ENCODE measurements at regions not wholly inside any gene's neighbourhood (a gene's known extent, or its start where the extent isn't known, plus 50 kb on each side); places are given as distances from the start of the nearest gene placed in this dataset.

DNA sequence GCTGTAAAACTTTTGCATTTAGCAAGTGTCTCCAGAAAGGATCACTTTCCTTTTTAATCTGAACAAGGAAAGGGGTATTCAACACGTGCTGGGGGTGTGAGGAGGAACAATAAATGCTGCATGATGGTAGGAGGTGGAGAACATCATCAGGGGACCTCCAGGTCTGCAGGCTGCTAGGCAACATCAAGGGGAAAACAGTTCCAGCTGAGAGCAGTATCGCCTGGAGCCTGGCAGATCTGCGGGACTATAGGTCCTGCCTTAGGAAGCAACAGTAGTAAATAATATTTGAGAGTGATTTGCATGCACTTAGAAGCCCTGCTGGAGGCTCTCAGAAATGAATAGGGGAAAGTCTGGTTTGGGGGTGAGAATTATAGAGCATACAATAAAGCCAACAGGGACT is 175.6 kb downstream of the SUCLG1 start:
- Histone ChIP-seq H3K36me3 (ENCODE audit: low read depth, missing control alignments) (no peaks in the 10 kb centered on the region), H3K27me3 (no peaks in the 10 kb centered on the region), H3K27ac (no peak overlapping the region), H3K9me3 (no peaks in the 10 kb centered on the region), H3K4me3 (no peak overlapping the region), H3K4me1 (no peaks in the 10 kb centered on the region)
- WGBS, 2 donors = 22 to 36% methylated on average over 3 of the region's 3 CpGs
- TF ChIP-seq, protein P1, sequence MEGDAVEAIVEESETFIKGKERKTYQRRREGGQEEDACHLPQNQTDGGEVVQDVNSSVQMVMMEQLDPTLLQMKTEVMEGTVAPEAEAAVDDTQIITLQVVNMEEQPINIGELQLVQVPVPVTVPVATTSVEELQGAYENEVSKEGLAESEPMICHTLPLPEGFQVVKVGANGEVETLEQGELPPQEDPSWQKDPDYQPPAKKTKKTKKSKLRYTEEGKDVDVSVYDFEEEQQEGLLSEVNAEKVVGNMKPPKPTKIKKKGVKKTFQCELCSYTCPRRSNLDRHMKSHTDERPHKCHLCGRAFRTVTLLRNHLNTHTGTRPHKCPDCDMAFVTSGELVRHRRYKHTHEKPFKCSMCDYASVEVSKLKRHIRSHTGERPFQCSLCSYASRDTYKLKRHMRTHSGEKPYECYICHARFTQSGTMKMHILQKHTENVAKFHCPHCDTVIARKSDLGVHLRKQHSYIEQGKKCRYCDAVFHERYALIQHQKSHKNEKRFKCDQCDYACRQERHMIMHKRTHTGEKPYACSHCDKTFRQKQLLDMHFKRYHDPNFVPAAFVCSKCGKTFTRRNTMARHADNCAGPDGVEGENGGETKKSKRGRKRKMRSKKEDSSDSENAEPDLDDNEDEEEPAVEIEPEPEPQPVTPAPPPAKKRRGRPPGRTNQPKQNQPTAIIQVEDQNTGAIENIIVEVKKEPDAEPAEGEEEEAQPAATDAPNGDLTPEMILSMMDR (IDR thresholded peaks at IDR 0.05) = no peak
- no peak for TF ChIP-seq POLR2A (IDR thresholded peaks at IDR 0.05)
- intact Hi-C loops (cut with DNase I; ENCODE audit: low total_unique reads) = no loop called here
- no peak for DNase-seq

DNA sequence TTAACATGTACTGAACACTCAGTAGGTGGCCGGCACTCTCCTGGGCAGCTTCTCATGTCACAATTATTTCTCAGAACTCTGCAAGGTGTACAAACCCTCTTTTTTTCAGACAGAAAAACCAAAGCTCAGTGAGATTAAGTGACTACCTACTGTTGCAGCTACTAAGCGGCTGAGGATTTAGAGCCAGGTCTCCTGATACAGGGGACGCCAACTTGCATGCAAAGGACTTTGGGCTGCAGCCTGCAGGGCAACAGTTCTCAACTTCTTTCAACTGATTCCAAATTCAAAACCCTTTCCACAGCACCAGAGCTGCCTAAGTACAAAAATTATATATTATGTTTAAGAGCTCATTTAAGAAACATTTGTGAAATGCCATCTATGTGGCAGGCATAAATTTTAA is 177.6 kb downstream of the SUCLG1 start:
- Histone ChIP-seq H3K4me3 (no peak overlapping the region), H3K9me3 (no peaks in the 10 kb centered on the region), H3K27me3 (no peaks in the 10 kb centered on the region), H3K36me3 (ENCODE audit: low read depth, missing control alignments) (no peaks in the 10 kb centered on the region), H3K4me1 (no peaks in the 10 kb centered on the region), H3K27ac (no peak overlapping the region)
- 87 to 91% methylated on average over 3 of the region's 3 CpGs for WGBS, 2 donors
- intact Hi-C loops (cut with DNase I; ENCODE audit: low total_unique reads) = no loop called here
- no peak for DNase-seq
- TF ChIP-seq POLR2A (IDR thresholded peaks at IDR 0.05) = no peak
- TF ChIP-seq, protein P1 (IDR thresholded peaks at IDR 0.05) = no peak

DNA sequence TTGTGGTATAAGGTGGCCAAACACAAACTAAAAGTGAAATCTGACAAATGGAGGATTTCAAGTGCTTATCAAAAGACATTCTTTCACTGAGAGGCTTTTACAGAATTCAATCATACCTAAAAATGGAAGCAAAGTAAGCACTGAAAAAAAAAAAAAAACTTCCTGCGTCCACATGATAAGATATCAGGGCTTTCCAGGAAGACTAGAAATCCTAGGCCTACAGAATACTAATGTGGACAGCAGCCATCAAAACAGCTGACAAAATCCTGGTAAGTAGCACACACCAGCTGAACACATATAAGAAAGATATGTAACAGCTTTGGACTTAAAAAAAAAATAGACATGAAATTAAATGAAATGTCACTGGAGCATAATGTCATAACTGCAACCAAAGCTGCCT is 178.2 kb downstream of the SUCLG1 start:
- WGBS, 2 donors = 42 to 50% methylated on average over 1 of the region's 1 CpG
- no peaks in the 10 kb centered on the region for H3K36me3 ChIP-seq (ENCODE audit: low read depth, missing control alignments)
- intact Hi-C loops (cut with DNase I; ENCODE audit: low total_unique reads) = no loop called here
- DNase-seq = no peak
- no peaks in the 10 kb centered on the region for H3K4me1 ChIP-seq
- no peaks in the 10 kb centered on the region for H3K9me3 ChIP-seq
- TF ChIP-seq, protein P1 (IDR thresholded peaks at IDR 0.05) = no peak
- no peak for TF ChIP-seq POLR2A (IDR thresholded peaks at IDR 0.05)
- no peaks in the 10 kb centered on the region for H3K27me3 ChIP-seq
- H3K4me3 ChIP-seq = no peak overlapping the region
- H3K27ac ChIP-seq = no peak overlapping the region

DNA sequence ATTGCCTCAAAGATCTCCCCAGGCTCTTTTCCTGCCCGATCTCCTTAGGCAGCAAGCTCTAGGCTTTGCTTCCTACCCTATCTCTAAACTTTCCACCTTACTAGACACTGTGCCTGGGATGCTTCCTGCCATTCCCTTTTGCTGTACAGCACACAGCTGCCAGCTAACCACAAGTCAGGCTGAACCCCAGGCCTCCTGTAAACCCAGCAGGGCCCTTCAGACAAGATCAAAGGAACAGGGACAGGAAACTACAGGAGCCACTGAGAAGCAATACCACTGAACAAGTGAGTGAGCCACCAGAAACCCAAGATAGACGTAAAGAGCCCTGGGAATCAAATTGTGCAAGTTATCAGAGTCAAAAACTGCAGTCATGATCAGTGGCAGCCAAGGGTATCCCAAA is 180.7 kb downstream of the SUCLG1 start:
- WGBS, 2 donors = 84 to 95% methylated on average over 2 of the region's 2 CpGs
- no peaks in the 10 kb centered on the region for H3K36me3 ChIP-seq (ENCODE audit: low read depth, missing control alignments)
- no peak overlapping the region for H3K27ac ChIP-seq
- TF ChIP-seq, protein P1 (IDR thresholded peaks at IDR 0.05) = no peak
- no peak for TF ChIP-seq POLR2A (IDR thresholded peaks at IDR 0.05)
- H3K4me1 ChIP-seq = no peaks in the 10 kb centered on the region
- no peaks in the 10 kb centered on the region for H3K9me3 ChIP-seq
- no peaks in the 10 kb centered on the region for H3K27me3 ChIP-seq
- intact Hi-C loops (cut with DNase I; ENCODE audit: low total_unique reads) = no loop called here
- no peak for DNase-seq
- H3K4me3 ChIP-seq = no peak overlapping the region

DNA sequence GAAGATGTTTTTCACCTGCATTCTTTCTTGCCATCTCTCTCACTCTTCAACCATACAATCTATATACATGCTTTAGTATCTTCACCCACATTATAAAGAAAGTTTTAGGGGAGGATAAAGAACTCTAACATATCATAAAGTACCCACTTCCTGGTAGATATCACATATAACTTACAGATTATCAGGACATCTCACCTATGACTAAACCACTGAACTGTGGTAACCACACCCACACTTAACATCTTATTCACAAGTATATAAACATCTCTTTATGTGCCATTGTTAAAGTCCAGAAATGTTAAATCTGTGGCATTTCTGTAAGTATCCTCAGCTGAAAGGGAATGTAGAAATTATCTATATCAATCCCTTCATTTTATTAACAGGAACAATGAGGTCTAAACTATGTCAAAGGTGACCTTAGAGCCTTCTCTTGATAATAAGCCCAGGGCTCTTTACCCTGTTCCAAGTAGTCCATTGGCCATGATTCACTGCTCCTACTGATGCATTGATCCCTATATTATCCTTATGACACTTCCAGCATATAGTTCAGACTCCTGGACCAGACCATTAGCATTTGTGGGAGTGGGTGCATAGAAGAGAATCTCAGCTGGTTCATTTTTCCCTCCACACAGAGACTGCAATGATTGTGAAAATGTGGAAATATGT is 182.4 kb downstream of the SUCLG1 start:
- intact Hi-C loops (cut with DNase I; ENCODE audit: low total_unique reads) = no loop called here
- Histone ChIP-seq H3K27me3 (no peaks in the 10 kb centered on the region), H3K36me3 (ENCODE audit: low read depth, missing control alignments) (no peaks in the 10 kb centered on the region), H3K9me3 (no peaks in the 10 kb centered on the region), H3K4me3 (no peak overlapping the region), H3K27ac (no peak overlapping the region), H3K4me1 (no peaks in the 10 kb centered on the region)
- TF ChIP-seq POLR2A (IDR thresholded peaks at IDR 0.05) = no peak
- TF ChIP-seq, protein P1 (IDR thresholded peaks at IDR 0.05) = no peak
- no peak for DNase-seq

All from testis (tissue), 2 donors.